Lower lobe of right lung (tissue), 2 donors: ENCODE measurements at regions not wholly inside any gene's neighbourhood (a gene's known extent, or its start where the extent isn't known, plus 50 kb on each side); places are given as distances from the start of the nearest gene placed in this dataset.
A peak's percentile ranks its signal among the peaks of the same experiment; 100 is the strongest.

Experiments
- ATAC-seq, 2 donors: fragments of 200-7000 bp; cut with Tn5 transposase; one replicate each; pipeline ENCODE4 v1.9.1; 2020 to 2022; ENCODE audit warnings: mild to moderate bottlenecking in 2 of 2, moderate library complexity in 2 of 2
- DNase-seq: peaks from one replicate; pipeline ENCODE4 v3.0.0-alpha.2; 2020
- H3K27ac ChIP-seq: fragments of 200-600 bp; one replicate; pipeline ENCODE4 v1.8.0; 2022
- H3K27me3 ChIP-seq: fragments of 200-600 bp; one replicate; pipeline ENCODE4 v1.8.0; 2022; ENCODE audit warnings: low read depth
- H3K36me3 ChIP-seq: fragments of 200-600 bp; one replicate; pipeline ENCODE4 v1.8.0; 2022; ENCODE audit warnings: mild to moderate bottlenecking
- H3K4me1 ChIP-seq: fragments of 200-600 bp; one replicate; pipeline ENCODE4 v1.8.0; 2022
- H3K4me3 ChIP-seq: fragments of 200-600 bp; one replicate; pipeline ENCODE4 v1.8.0; 2022; ENCODE audit warnings: mild to moderate bottlenecking
- H3K9me3 ChIP-seq: fragments of 200-600 bp; one replicate; pipeline ENCODE4 v1.8.0; 2022
- intact Hi-C: fragments of 100-400 bp; cut with DNase I; formaldehyde crosslinking; loops from one replicate; pipeline ENCODE4 v1.11.0; 2022
- TF ChIP-seq, protein P1 (sequence below): fragments of 200-600 bp; IDR thresholded peaks from one replicate; pipeline ENCODE4 v1.8.0; 2022; ENCODE audit warnings: antibody characterized with exemption, mild to moderate bottlenecking
- donor health status: DM: no; HTN: yes; CAD: no; lungs with severe emphysema.

DNA sequence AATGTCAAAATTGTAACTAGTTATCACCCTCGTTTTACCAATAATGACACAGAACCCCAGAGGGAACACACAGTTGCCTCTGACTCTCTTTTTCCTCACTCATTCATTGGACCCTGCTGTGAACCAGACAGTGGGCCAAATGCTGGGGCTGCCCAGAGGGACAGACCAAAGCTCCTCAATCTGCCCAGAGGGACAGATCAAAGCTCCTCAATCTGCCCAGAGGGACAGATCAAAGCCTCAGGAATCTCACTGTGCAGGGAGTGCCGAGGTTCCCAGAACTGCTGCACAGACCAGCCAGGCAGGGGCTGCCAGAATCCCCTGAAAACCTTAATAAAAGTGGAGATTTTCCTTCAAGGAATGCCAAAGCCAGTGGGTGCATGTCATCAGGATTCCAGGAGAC is 179.1 kb downstream of the SOD2 start:
- Histone ChIP-seq H3K9me3 (no peaks in the 10 kb centered on the region), H3K4me1 (no peaks in the 10 kb centered on the region), H3K27me3 (no peaks in the 10 kb centered on the region), H3K27ac (no peak overlapping the region), H3K36me3 (no peaks in the 10 kb centered on the region), H3K4me3 (no peak overlapping the region)
- TF ChIP-seq, protein P1, sequence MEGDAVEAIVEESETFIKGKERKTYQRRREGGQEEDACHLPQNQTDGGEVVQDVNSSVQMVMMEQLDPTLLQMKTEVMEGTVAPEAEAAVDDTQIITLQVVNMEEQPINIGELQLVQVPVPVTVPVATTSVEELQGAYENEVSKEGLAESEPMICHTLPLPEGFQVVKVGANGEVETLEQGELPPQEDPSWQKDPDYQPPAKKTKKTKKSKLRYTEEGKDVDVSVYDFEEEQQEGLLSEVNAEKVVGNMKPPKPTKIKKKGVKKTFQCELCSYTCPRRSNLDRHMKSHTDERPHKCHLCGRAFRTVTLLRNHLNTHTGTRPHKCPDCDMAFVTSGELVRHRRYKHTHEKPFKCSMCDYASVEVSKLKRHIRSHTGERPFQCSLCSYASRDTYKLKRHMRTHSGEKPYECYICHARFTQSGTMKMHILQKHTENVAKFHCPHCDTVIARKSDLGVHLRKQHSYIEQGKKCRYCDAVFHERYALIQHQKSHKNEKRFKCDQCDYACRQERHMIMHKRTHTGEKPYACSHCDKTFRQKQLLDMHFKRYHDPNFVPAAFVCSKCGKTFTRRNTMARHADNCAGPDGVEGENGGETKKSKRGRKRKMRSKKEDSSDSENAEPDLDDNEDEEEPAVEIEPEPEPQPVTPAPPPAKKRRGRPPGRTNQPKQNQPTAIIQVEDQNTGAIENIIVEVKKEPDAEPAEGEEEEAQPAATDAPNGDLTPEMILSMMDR: no peak
- no peak for ATAC-seq
- intact Hi-C loops: no loop called here
- no peak for DNase-seq

DNA sequence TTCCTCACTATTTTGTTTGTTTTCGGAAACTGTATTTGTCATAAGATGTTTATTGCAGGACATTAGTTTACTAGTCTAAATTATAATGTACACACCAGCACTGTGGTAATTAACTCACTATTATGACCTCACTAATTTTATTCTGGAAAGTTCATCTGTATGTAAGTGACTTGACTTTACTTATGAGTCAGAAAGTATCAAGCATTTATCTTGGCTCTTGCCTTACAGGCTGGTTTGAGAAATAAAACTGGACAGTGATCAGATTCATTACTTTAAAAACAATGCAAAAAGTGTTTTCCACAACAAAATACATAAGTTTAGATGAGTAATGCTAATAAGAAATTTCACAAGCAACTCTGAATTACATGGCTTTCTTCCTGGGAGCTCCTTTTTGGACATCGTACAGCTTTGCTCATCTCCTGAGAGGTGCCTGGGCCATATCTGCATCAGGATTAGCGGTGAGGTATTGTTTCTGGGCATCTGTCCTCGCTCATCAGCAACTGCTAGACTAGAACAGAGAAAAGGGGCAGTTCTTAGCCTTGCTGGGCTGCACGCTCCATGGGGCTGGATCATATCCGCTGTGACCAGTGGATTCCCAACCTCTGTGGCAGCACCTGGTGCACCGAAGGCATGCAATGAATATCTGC is 179.8 kb downstream of the SOD2 start:
- no peak overlapping the region for H3K4me3 ChIP-seq
- no peaks in the 10 kb centered on the region for H3K9me3 ChIP-seq
- no peak for DNase-seq
- TF ChIP-seq, protein P1: no peak
- no peaks in the 10 kb centered on the region for H3K27me3 ChIP-seq
- intact Hi-C loops: no loop called here
- ATAC-seq: peak in 1 of 2 donors; percentile 35
- no peak overlapping the region for H3K27ac ChIP-seq
- H3K36me3 ChIP-seq: no peaks in the 10 kb centered on the region
- H3K4me1 ChIP-seq: no peaks in the 10 kb centered on the region

DNA sequence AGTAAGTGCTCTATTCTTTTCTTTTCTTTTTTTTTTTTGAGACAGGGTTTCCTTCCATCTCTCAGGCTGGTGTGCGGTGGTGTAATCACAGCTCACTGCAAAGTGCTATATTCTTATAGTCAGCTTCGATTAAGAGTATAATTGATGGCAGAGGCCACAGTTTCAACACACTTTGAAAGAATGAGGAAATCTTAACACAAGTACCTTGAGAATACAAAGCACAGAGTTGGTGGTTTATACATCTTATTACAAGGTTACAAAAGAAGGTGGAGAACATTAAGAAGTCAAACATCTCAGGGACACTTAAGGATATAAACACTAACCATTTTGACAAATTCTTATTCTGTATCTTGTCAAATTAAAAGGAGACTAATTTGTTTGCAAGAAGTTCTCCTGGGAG is 180.5 kb downstream of the SOD2 start:
- intact Hi-C loops: no loop called here
- no peaks in the 10 kb centered on the region for H3K9me3 ChIP-seq
- H3K27me3 ChIP-seq: no peaks in the 10 kb centered on the region
- peak; percentile 67 to 89 for ATAC-seq
- DNase-seq: no peak
- H3K4me1 ChIP-seq: no peaks in the 10 kb centered on the region
- TF ChIP-seq, protein P1: no peak
- H3K36me3 ChIP-seq: no peaks in the 10 kb centered on the region
- H3K27ac ChIP-seq: no peak overlapping the region
- H3K4me3 ChIP-seq: no peak overlapping the region

DNA sequence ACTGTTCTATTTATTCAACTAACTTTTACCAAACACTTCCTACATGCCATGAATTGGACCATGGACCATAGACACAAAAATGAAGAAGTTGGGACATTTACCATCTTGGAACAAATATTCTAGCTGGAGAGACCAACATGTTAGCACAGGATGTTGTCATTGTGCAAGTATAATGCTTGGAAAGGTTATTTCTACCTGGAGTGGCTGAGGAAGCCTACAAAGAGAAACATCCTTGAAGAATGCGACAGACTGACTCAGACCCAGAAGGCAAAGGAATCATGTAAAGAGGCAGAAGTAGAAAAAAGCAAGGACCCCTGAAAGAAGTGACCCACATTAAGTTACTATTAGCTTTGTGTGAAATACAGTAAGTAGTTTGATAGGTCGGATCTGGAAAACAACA is 180.9 kb downstream of the SOD2 start:
- TF ChIP-seq, protein P1: no peak

DNA sequence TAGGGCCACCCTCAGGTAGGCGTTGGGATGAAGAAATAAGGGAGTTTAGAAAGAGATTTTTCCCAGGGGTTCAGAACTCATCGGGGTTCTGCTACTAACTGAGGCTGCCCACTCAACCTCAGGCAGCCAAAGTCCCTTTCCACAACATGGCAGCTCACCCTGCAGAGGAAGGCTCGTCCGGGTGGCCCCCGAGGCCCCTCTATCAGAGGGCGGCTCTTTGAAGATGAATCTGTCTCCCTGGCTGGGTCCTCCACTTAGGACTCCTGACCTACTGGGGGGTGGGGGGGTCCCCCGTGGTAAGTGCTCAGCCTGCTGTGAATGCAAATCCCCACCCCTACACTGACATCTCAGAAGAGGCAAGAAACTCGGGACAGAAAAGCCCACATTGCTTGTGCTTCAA is 182.9 kb downstream of the SOD2 start:
- DNase-seq (no peak), ATAC-seq (no peak)
- intact Hi-C loops: no loop called here
- H3K4me3 ChIP-seq: no peak overlapping the region
- no peak overlapping the region for H3K27ac ChIP-seq
- TF ChIP-seq, protein P1: no peak
- H3K9me3 ChIP-seq: no peaks in the 10 kb centered on the region
- H3K27me3 ChIP-seq: no peaks in the 10 kb centered on the region
- no peaks in the 10 kb centered on the region for H3K4me1 ChIP-seq
- H3K36me3 ChIP-seq: no peaks in the 10 kb centered on the region

More for the DNA sequence above, 180.9 kb downstream of the SOD2 start:
- H3K9me3 ChIP-seq: no peaks in the 10 kb centered on the region
- intact Hi-C loops: no loop called here
- H3K27ac ChIP-seq: no peak overlapping the region
- H3K4me1 ChIP-seq: no peaks in the 10 kb centered on the region
- H3K36me3 ChIP-seq: no peaks in the 10 kb centered on the region
- H3K4me3 ChIP-seq: no peak overlapping the region
- ATAC-seq: peak; percentile 48 to 69
- no peak for DNase-seq
- H3K27me3 ChIP-seq: no peaks in the 10 kb centered on the region
